Coronary artery (tissue), 2 donors: ENCODE measurements at regions not wholly inside any gene's neighbourhood (a gene's known extent, or its start where the extent isn't known, plus 50 kb on each side); places are given as distances from the start of the nearest gene placed in this dataset.
"Not testable (repeated sequence)": the region's sequence is repeated elsewhere in the genome, so short reads cannot be mapped to it uniquely, and the experiment has no call there.

Experiments used
- DNase-seq: peaks from one replicate; pipeline ENCODE4 v3.0.0-alpha.2; 2017; ENCODE audit warnings: low spot score
- H3K27ac ChIP-seq, 2 donors: fragments of 200-600 bp; sonication (generic); one replicate each; pipeline ENCODE4 v1.5.1; 2016 to 2019
- H3K4me3 ChIP-seq: fragments of 200-600 bp; sonication (generic); 2 replicates; pipeline ENCODE4 v1.5.1; 2016; ENCODE audit warnings: mild to moderate bottlenecking, moderate library complexity
- CTCF ChIP-seq: fragments of 200-600 bp; sonication (generic); IDR thresholded peaks from one replicate; pipeline ENCODE4 v1.5.1; 2019; ENCODE audit warnings: antibody characterized with exemption

GRCh38 chr21:41611441-41611840 lies 103.5 kb upstream of the TMPRSS2 start:
- H3K27ac ChIP-seq = peak overlapping the region in 1 of 2 donors; percentile 98
- H3K4me3 ChIP-seq = no peak overlapping the region
- no peak for TF ChIP-seq CTCF
- DNase-seq = no peak

GRCh38 chr21:41610840-41611115 lies 102.8 kb upstream of the TMPRSS2 start:
- not testable (repeated sequence) for DNase-seq, H3K27ac ChIP-seq, H3K4me3 ChIP-seq

- Histone ChIP-seq H3K4me3 (no peak overlapping the region), H3K27ac (no peak overlapping the region)
- DNase-seq = no peak
- TF ChIP-seq CTCF = peak; percentile 73
Observed at GRCh38 chr21:41610042-41610839, 102.3 kb upstream of the TMPRSS2 start.

GRCh38 chr21:41606706-41607105 lies 98.7 kb upstream of the TMPRSS2 start:
- no peak for DNase-seq
- H3K27ac ChIP-seq = no peak overlapping the region
- H3K4me3 ChIP-seq = no peak overlapping the region
- TF ChIP-seq CTCF = no peak

GRCh38 chr21:41605934-41606285 lies 98.0 kb upstream of the TMPRSS2 start:
- no peak for TF ChIP-seq CTCF
- no peak for DNase-seq
- no peak overlapping the region for H3K27ac ChIP-seq
- H3K4me3 ChIP-seq = no peak overlapping the region

- no peak for DNase-seq
- TF ChIP-seq CTCF = no peak
- Histone ChIP-seq H3K4me3 (no peak overlapping the region), H3K27ac (no peak overlapping the region)
Observed at GRCh38 chr21:41605178-41605933, 97.4 kb upstream of the TMPRSS2 start.

- no peak for TF ChIP-seq CTCF
- Histone ChIP-seq H3K4me3 (no peak overlapping the region), H3K27ac (no peak overlapping the region)
- no peak for DNase-seq
Observed at GRCh38 chr21:41604583-41605041, 96.7 kb upstream of the TMPRSS2 start.
